SK-N-SH (cell line): ENCODE measurements at regions not wholly inside any gene's neighbourhood (a gene's known extent, or its start where the extent isn't known, plus 50 kb on each side); places are given as distances from the start of the nearest gene placed in this dataset.

Source experiments
- CTCF ChIA-PET: fragments of 300-600, 350-600 bp; formaldehyde crosslinking; extraction: SDS; loops from one replicate; lab custom pipeline; 2021; lab: Yijun Ruan, JAX
- POLR2A ChIA-PET: fragments of 350-600 bp; sonication (Branson Sonifier 250); formaldehyde crosslinking; extraction: SDS; loops from one replicate; lab custom pipeline; 2020; ENCODE audit warnings: antibody characterized with exemption, inconsistent platforms; lab: Yijun Ruan, JAX
- DNase-seq: peaks from one replicate; pipeline ENCODE4 v3.0.0; 2012
- H2AFZ ChIP-seq: fragments of 200-600 bp; sonication (generic); 2 replicates; pipeline ENCODE4 v1.8.1; 2016; ENCODE audit warnings: antibody characterized with exemption, mild to moderate bottlenecking, low read depth
- H3F3A ChIP-seq: fragments of 200-600 bp; sonication (generic); replicated peaks from 2 replicates; pipeline ENCODE3; 2016; ENCODE audit warnings: antibody characterized with exemption, mild to moderate bottlenecking; ENCODE audit not compliant: insufficient read depth
- H3K27ac ChIP-seq, 2 experiments: fragments of 200-500 bp in 1 of 2; fragments of 200-600 bp in 1 of 2; sonication (Bioruptor generic) in 1 of 2; sonication (generic), shearing (Covaris generic) in 1 of 2; 2 replicates each; pipeline versions ENCODE4 v1.5.1 to v1.6.1; 2014 to 2016; ENCODE audit warnings: low read depth in 2 of 2, inconsistent platforms in 1 of 2, low read length in 1 of 2, mild to moderate bottlenecking in 1 of 2, mixed read lengths in 1 of 2
- H3K27me3 ChIP-seq: fragments of 200-600 bp; sonication (generic), shearing (Covaris generic); 2 replicates; pipeline ENCODE4 v1.6.1; 2016; ENCODE audit warnings: mixed run types; ENCODE audit not compliant: insufficient read depth
- H3K36me3 ChIP-seq, 2 experiments: fragments of 200-500 bp in 1 of 2; fragments of 200-600 bp in 1 of 2; sonication (Bioruptor generic) in 1 of 2; sonication (generic) in 1 of 2; replicated peaks in 1 of 2; 2 replicates each; pipeline versions ENCODE3 to v1.5.1; 2014 to 2016; ENCODE audit warnings: low read length in 1 of 2, mild to moderate bottlenecking in 1 of 2; ENCODE audit not compliant: insufficient read depth in 2 of 2, control insufficient read depth in 1 of 2
- H3K4me1 ChIP-seq, 2 experiments: fragments of 200-500 bp in 1 of 2; fragments of 200-600 bp in 1 of 2; sonication (Bioruptor generic) in 1 of 2; sonication (generic), shearing (Covaris generic) in 1 of 2; 2 replicates each; pipeline versions ENCODE4 v1.5.1 to v1.6.1; 2014 to 2016; ENCODE audit warnings: low read depth in 1 of 2, low read length in 1 of 2, mixed run types in 1 of 2; ENCODE audit not compliant: insufficient read depth in 2 of 2, control insufficient read depth in 1 of 2
- H3K4me2 ChIP-seq: fragments of 200-600 bp; sonication (generic), shearing (Covaris generic); 2 replicates; pipeline ENCODE4 v1.6.1; 2017; ENCODE audit warnings: mixed run types
- H3K4me3 ChIP-seq, 2 experiments: fragments of 200-500 bp in 1 of 2; fragments of 200-600 bp in 1 of 2; sonication (Bioruptor generic) in 1 of 2; sonication (generic), shearing (Covaris generic) in 1 of 2; 2 replicates each; pipeline versions ENCODE4 v1.5.1 to v1.8.1; 2014 to 2016; ENCODE audit warnings: low read depth in 2 of 2, inconsistent platforms in 1 of 2, low read length in 1 of 2, mild to moderate bottlenecking in 1 of 2, mixed read lengths in 1 of 2, moderate library complexity in 1 of 2
- H3K79me2 ChIP-seq: fragments of 200-600 bp; sonication (generic); 2 replicates; pipeline ENCODE4 v1.8.1; 2017; ENCODE audit warnings: mild to moderate bottlenecking; ENCODE audit not compliant: insufficient read depth
- H3K9ac ChIP-seq: fragments of 200-600 bp; sonication (generic); 2 replicates; pipeline ENCODE4 v1.6.1; 2017; ENCODE audit warnings: mixed run types
- H3K9me2 ChIP-seq: fragments of 200-600 bp; sonication (generic); 2 replicates; pipeline ENCODE4 v1.6.1; 2017; ENCODE audit warnings: mixed run types
- H3K9me3 ChIP-seq: fragments of 200-600 bp; sonication (generic); 2 replicates; pipeline ENCODE4 v1.6.1; 2017; ENCODE audit warnings: mixed run types, mild to moderate bottlenecking, moderate library complexity
- H4K20me1 ChIP-seq: fragments of 200-600 bp; sonication (generic); 2 replicates; pipeline ENCODE4 v1.6.1; 2017; ENCODE audit warnings: mild to moderate bottlenecking, mixed run types; ENCODE audit not compliant: insufficient read depth
- CHD2 ChIP-seq: fragments of 150-350 bp; IDR thresholded peaks from 2 replicates; pipeline ENCODE4 v1.6.1; 2018; ENCODE audit warnings: low read length; ENCODE audit not compliant: partially characterized antibody
- CTCF ChIP-seq: fragments of 200-600 bp; sonication (generic); IDR thresholded peaks from 2 replicates; pipeline ENCODE4 v1.6.1; 2017; ENCODE audit warnings: antibody characterized with exemption, mild to moderate bottlenecking, moderate library complexity
- ELF1 ChIP-seq: IDR thresholded peaks from 2 replicates; pipeline ENCODE4 v1.4.0; 2012
- EP300 ChIP-seq, 2 experiments: IDR thresholded peaks; 2 replicates each; pipeline versions ENCODE4 v1.4.0 to v1.6.1; 2012; ENCODE audit warnings: borderline replicate concordance in 1 of 2, low read depth in 1 of 2, low read length in 1 of 2
- FOXM1 ChIP-seq: IDR thresholded peaks from 2 replicates; pipeline ENCODE4 v1.4.0; 2012; ENCODE audit warnings: low read depth, mild to moderate bottlenecking
- GATA2 ChIP-seq: sonication (generic); formaldehyde crosslinking; IDR thresholded peaks from 2 replicates; pipeline ENCODE4 v1.5.0; 2020; ENCODE audit warnings: mild to moderate bottlenecking, missing genetic modification reagents
- IRF3 ChIP-seq: fragments of 150-350 bp; IDR thresholded peaks from 2 replicates; pipeline ENCODE4 v1.6.1; 2016; ENCODE audit warnings: mild to moderate bottlenecking, low read depth, low read length
- MEF2A ChIP-seq: IDR thresholded peaks from 2 replicates; pipeline ENCODE4 v1.4.0; 2012; ENCODE audit warnings: low read depth, borderline replicate concordance
- MXI1 ChIP-seq: IDR thresholded peaks from 2 replicates; pipeline ENCODE4 v1.6.1; 2012; ENCODE audit warnings: mild to moderate bottlenecking, low read depth, low read length, improper control_type of control experiment
- NFIC ChIP-seq: IDR thresholded peaks from 2 replicates; pipeline ENCODE4 v1.4.0; 2012; ENCODE audit warnings: borderline replicate concordance
- NRF1 ChIP-seq: IDR thresholded peaks from 2 replicates; pipeline ENCODE4 v1.6.1; 2012; ENCODE audit warnings: low read depth, mild to moderate bottlenecking, low read length
- POLR2AphosphoS5 ChIP-seq: IDR thresholded peaks from 2 replicates; pipeline ENCODE4 v1.6.1; 2012; ENCODE audit warnings: low read depth, low read length
- RAD21 ChIP-seq: IDR thresholded peaks from 2 replicates; pipeline ENCODE4 v1.6.1; 2012; ENCODE audit warnings: mild to moderate bottlenecking, low read length
- REST ChIP-seq: IDR thresholded peaks from 2 replicates; pipeline ENCODE4 v1.6.1; 2012; ENCODE audit warnings: mild to moderate bottlenecking, low read depth, low read length, moderate library complexity
- RXRA ChIP-seq: IDR thresholded peaks from 2 replicates; pipeline ENCODE4 v1.4.0; 2012; ENCODE audit warnings: low read depth, mild to moderate bottlenecking, borderline replicate concordance
- SMC3 ChIP-seq: IDR thresholded peaks from 2 replicates; pipeline ENCODE4 v1.6.1; 2012; ENCODE audit warnings: low read depth, low read length, improper control_type of control experiment
- TAF1 ChIP-seq: IDR thresholded peaks from 2 replicates; pipeline ENCODE4 v1.6.1; 2012; ENCODE audit warnings: low read depth, mild to moderate bottlenecking, low read length, moderate library complexity, borderline replicate concordance
- TCF12 ChIP-seq: IDR thresholded peaks from 2 replicates; pipeline ENCODE4 v1.4.0; 2012
- USF1 ChIP-seq: IDR thresholded peaks from 2 replicates; pipeline ENCODE4 v1.4.0; 2012; ENCODE audit warnings: low read depth, borderline replicate concordance
- ZBTB33 ChIP-seq: IDR thresholded peaks from 2 replicates; pipeline ENCODE4 v1.4.0; 2012; ENCODE audit warnings: low read depth, borderline replicate concordance

GRCh38 chr10:61112771-61113170 lies 168.8 kb upstream of the RHOBTB1 start:
- Histone ChIP-seq H3K27me3 (no peaks in the 10 kb centered on the region), H4K20me1 (no peaks in the 10 kb centered on the region), H3K79me2 (no peaks in the 10 kb centered on the region; the same call in 1 of the 2 replicates), H2AFZ (no peak overlapping the region), H3K4me1 (no peaks in the 10 kb centered on the region)
- TF ChIP-seq RXRA, result no peak
- no peak for TF ChIP-seq NRF1
- TF ChIP-seq POLR2AphosphoS5, result no peak
- TF ChIP-seq GATA2, result no peak
- TF ChIP-seq REST, result no peak
- TF ChIP-seq TCF12, result no peak
- no peak for TF ChIP-seq MXI1
- TF ChIP-seq, all 33 proteins: peak for 0
- CTCF ChIA-PET, result interaction anchor here (0.7 kb wide), 1 partner anchor 28 kb away, joined by 3 read pairs; no protein-coding TSS in a partner anchor
- Histone ChIP-seq H3K4me2 (no peak overlapping the region), H3F3A (peaks cover 6% of the 10 kb centered on the region), H3K9ac (no peak overlapping the region), H3K9me2 (no peaks in the 10 kb centered on the region), H3K27ac (no peak overlapping the region), H3K36me3 (no peaks in the 10 kb centered on the region), H3K4me3 (no peak overlapping the region), H3K9me3 (no peaks in the 10 kb centered on the region)
- POLR2A ChIA-PET, result no interaction called here
- no peak for DNase-seq

GRCh38 chr10:61110936-61111335 lies 167.0 kb upstream of the RHOBTB1 start:
- H3K4me1 ChIP-seq, result no peaks in the 10 kb centered on the region
- ChIA-PET POLR2A (no interaction called here), CTCF (no interaction called here)
- H3K27ac ChIP-seq, result peak overlapping the region in 1 of 2 experiments; percentile 71; a peak in 2 of 4 replicates
- no peak overlapping the region for H3K4me2 ChIP-seq
- H3K9me2 ChIP-seq, result no peaks in the 10 kb centered on the region
- no peaks in the 10 kb centered on the region for H3K27me3 ChIP-seq
- H3F3A ChIP-seq, result peaks cover 6% of the 10 kb centered on the region
- H3K36me3 ChIP-seq, result no peaks in the 10 kb centered on the region
- no peak overlapping the region for H3K9ac ChIP-seq
- no peaks in the 10 kb centered on the region; the same call in 1 of the 2 replicates for H3K79me2 ChIP-seq
- no peaks in the 10 kb centered on the region for H4K20me1 ChIP-seq
- H3K9me3 ChIP-seq, result no peaks in the 10 kb centered on the region
- H2AFZ ChIP-seq, result no peak overlapping the region
- no peak overlapping the region for H3K4me3 ChIP-seq
- DNase-seq, result no peak
- TF ChIP-seq SMC3, result no peak
- TF ChIP-seq NFIC, result no peak
- no peak for TF ChIP-seq GATA2
- no peak for TF ChIP-seq RAD21
- no peak for TF ChIP-seq ZBTB33
- no peak for TF ChIP-seq IRF3
- TF ChIP-seq EP300 (IDR thresholded peaks at IDR 0.05; ENCODE audit: borderline replicate concordance in 1 of 2, low read depth in 1 of 2, low read length in 1 of 2), result no peak
- TF ChIP-seq MEF2A, result no peak
- TF ChIP-seq FOXM1, result no peak
- TF ChIP-seq ELF1, result no peak
- TF ChIP-seq NRF1, result no peak
- no peak for TF ChIP-seq TAF1
- TF ChIP-seq POLR2AphosphoS5, result no peak
- TF ChIP-seq TCF12, result no peak
- TF ChIP-seq USF1, result no peak
- TF ChIP-seq CHD2, result no peak
- TF ChIP-seq CTCF, result no peak
